ENCODE measurements at regions not wholly inside any gene's neighbourhood (a gene's known extent, or its start where the extent isn't known, plus 50 kb on each side); places are given as distances from the start of the nearest gene placed in this dataset.

- TF ChIP-seq CTCF (IDR thresholded peaks at IDR 0.05; ENCODE audit: poor library complexity, severe bottlenecking) (no peak), POLR2AphosphoS5 (IDR thresholded peaks at IDR 0.05) (no peak), RAD21 (conservative IDR thresholded peaks at IDR 0.05) (no peak)
Observed at GRCh38 chr2:16413285-16413684, 252.3 kb downstream of the CYRIA start.
